T-cell (primary cell): ENCODE measurements at regions not wholly inside any gene's neighbourhood (a gene's known extent, or its start where the extent isn't known, plus 50 kb on each side); places are given as distances from the start of the nearest gene placed in this dataset.
A peak's percentile ranks its signal among the peaks of the same experiment; 100 is the strongest.

Experiments used
- ATAC-seq, 4 experiments: fragments of 200-7000 bp in 3 of 4; fragments of 150-1000 bp in 1 of 4; cut with Tn5 transposase; replicated peaks in 1 of 4; 1 replicate in 3 of 4; 2 replicates in 1 of 4; pipeline ENCODE4 v1.10.0; 2021; ENCODE audit warnings: moderate library complexity in 3 of 4, mild to moderate bottlenecking in 2 of 4, moderate number of reproducible peaks in 1 of 4
- CTCF ChIA-PET, 2 donors: fragments of 300-600 bp; sonication (Branson Sonifier 250); formaldehyde crosslinking; loops; one replicate each; lab custom pipeline; 2022; ENCODE audit warnings: antibody characterized with exemption in 2 of 2; lab: Charles Lee
- POLR2A ChIA-PET, 2 donors: fragments of 300-600 bp; sonication (Branson Sonifier 250); formaldehyde crosslinking; loops; one replicate each; lab custom pipeline; 2022; ENCODE audit warnings: antibody characterized with exemption in 2 of 2; lab: Charles Lee
- DNase-seq, 35 experiments: peaks; one replicate each; pipeline versions ENCODE4 v3.0.0 to v3.0.0-alpha.2; 2013 to 2023
- H3K27ac ChIP-seq: one replicate; pipeline ENCODE4 v1.5.1; 2013; ENCODE audit warnings: low read length
- H3K27me3 ChIP-seq, 2 experiments: replicated peaks in 1 of 2; 1 replicate in 1 of 2; 2 replicates in 1 of 2; pipeline versions ENCODE4 v1.6.1 to v1.7.0; 2013; ENCODE audit warnings: low read length in 1 of 2, mixed read lengths in 1 of 2; ENCODE audit not compliant: control insufficient read depth in 2 of 2, insufficient read depth in 2 of 2; ENCODE audit errors: extremely low read depth in 1 of 2
- H3K36me3 ChIP-seq, 2 donors: 1 replicate in 1 of 2; 2 replicates in 1 of 2; pipeline versions ENCODE4 v1.6.1 to v1.7.0; 2013; ENCODE audit warnings: low read length in 1 of 2; ENCODE audit not compliant: control insufficient read depth in 2 of 2, insufficient read depth in 1 of 2; ENCODE audit errors: extremely low read depth in 1 of 2
- H3K4me1 ChIP-seq, 2 experiments: 1 replicate in 1 of 2; 2 replicates in 1 of 2; pipeline versions ENCODE4 v1.6.1 to v1.7.0; 2013; ENCODE audit warnings: low read length in 2 of 2, mixed read lengths in 1 of 2; ENCODE audit not compliant: insufficient read depth in 2 of 2, control insufficient read depth in 1 of 2; ENCODE audit errors: extremely low read depth in 1 of 2
- H3K4me3 ChIP-seq, 2 donors: 1 replicate in 1 of 2; 2 replicates in 1 of 2; pipeline versions ENCODE4 v1.5.1 to v1.7.0; 2013; ENCODE audit warnings: mild to moderate bottlenecking in 2 of 2, low read length in 1 of 2, moderate library complexity in 1 of 2; ENCODE audit not compliant: control insufficient read depth in 1 of 2; ENCODE audit errors: extremely low read depth in 1 of 2
- H3K9me3 ChIP-seq: 2 replicates; pipeline ENCODE4 v1.7.0; 2013
- H3K27ac Mint-ChIP-seq, 2 donors: one replicate each; pipeline ENCODE4 v1.8.0; 2020 to 2021; ENCODE audit warnings: mild to moderate bottlenecking in 2 of 2, mixed read lengths in 2 of 2
- H3K27me3 Mint-ChIP-seq, 2 donors: one replicate each; pipeline ENCODE4 v1.8.0; 2021 to 2022; ENCODE audit warnings: mixed read lengths in 2 of 2
- H3K36me3 Mint-ChIP-seq: one replicate; pipeline ENCODE4 v1.8.0; 2021; ENCODE audit warnings: mixed read lengths
- H3K4me1 Mint-ChIP-seq, 3 donors: one replicate each; pipeline ENCODE4 v1.8.0; 2020 to 2022; ENCODE audit warnings: mixed read lengths in 3 of 3, mild to moderate bottlenecking in 1 of 3
- H3K4me3 Mint-ChIP-seq, 3 donors: one replicate each; pipeline ENCODE4 v1.8.0; 2020 to 2022; ENCODE audit warnings: mild to moderate bottlenecking in 3 of 3, mixed read lengths in 3 of 3, moderate library complexity in 3 of 3
- H3K9me3 Mint-ChIP-seq, 3 donors: one replicate each; pipeline ENCODE4 v1.8.0; 2020 to 2022; ENCODE audit warnings: mixed read lengths in 3 of 3
- WGBS: methylation state at CpG from one replicate; pipeline ENCODE4 v1.1.5; 2013; ENCODE audit warnings: missing lambda C conversion rate; ENCODE audit not compliant: insufficient coverage; 5-methylcytosine and 5-hydroxymethylcytosine counted together

GRCh38 chr6:169881398-169881797 is 130.0 kb downstream of the ERMARD start:
- POLR2A ChIA-PET: no interaction called here

GRCh38 chr6:169880516-169880915 is 129.1 kb downstream of the ERMARD start:
- no peaks in the 10 kb centered on the region for H3K4me1 Mint-ChIP-seq
- H3K27ac ChIP-seq: no peak overlapping the region
- no peaks in the 10 kb centered on the region for H3K9me3 ChIP-seq
- ChIA-PET CTCF (interaction anchor here in 1 of 2 donors (0.7 kb wide), 1 partner anchor 381 kb away, joined by 4 read pairs; no protein-coding TSS in a partner anchor), POLR2A (no interaction called here)
- DNase-seq (no peak), ATAC-seq (no peak)
- WGBS: 89% methylated on average over 3 of the region's 6 CpGs
- no peak overlapping the region for H3K4me3 ChIP-seq
- peaks cover 44 to 48% of the 10 kb centered on the region in 2 donors for H3K27me3 Mint-ChIP-seq
- peaks cover 0 to 5% of the 10 kb centered on the region in 2 experiments for H3K4me1 ChIP-seq
- H3K27me3 ChIP-seq: peaks cover 0 to 22% of the 10 kb centered on the region in 2 experiments
- no peaks in the 10 kb centered on the region for H3K36me3 ChIP-seq
- no peak overlapping the region for H3K4me3 Mint-ChIP-seq
- no peak overlapping the region for H3K27ac Mint-ChIP-seq
- H3K9me3 Mint-ChIP-seq: peaks cover 0 to 5% (median 0%) of the 10 kb centered on the region in 3 donors
- H3K36me3 Mint-ChIP-seq: no peaks in the 10 kb centered on the region

More at GRCh38 chr6:169881398-169881797, 130.0 kb downstream of the ERMARD start:
- Mint-ChIP-seq H3K27me3 (peaks cover 46 to 48% of the 10 kb centered on the region in 2 donors), H3K9me3 (peaks cover 0 to 5% (median 0%) of the 10 kb centered on the region in 3 donors), H3K4me1 (no peaks in the 10 kb centered on the region), H3K4me3 (no peak overlapping the region), H3K27ac (no peak overlapping the region), H3K36me3 (no peaks in the 10 kb centered on the region)
- H3K9me3 ChIP-seq: no peaks in the 10 kb centered on the region
- 87% methylated on average over 9 of the region's 10 CpGs for WGBS
- H3K36me3 ChIP-seq: no peaks in the 10 kb centered on the region
- CTCF ChIA-PET: interaction anchor here in 1 of 2 donors (0.7 kb wide), 1 partner anchor 382 kb away, joined by 4 read pairs; no protein-coding TSS in a partner anchor
- peaks cover 0 to 5% of the 10 kb centered on the region in 2 experiments for H3K4me1 ChIP-seq
- ATAC-seq (no peak), DNase-seq (no peak)
- no peak overlapping the region for H3K4me3 ChIP-seq
- peaks cover 0 to 24% of the 10 kb centered on the region in 2 experiments for H3K27me3 ChIP-seq
- no peak overlapping the region for H3K27ac ChIP-seq

- ATAC-seq (no peak), DNase-seq (no peak)
- Mint-ChIP-seq H3K4me3 (no peak overlapping the region), H3K36me3 (no peaks in the 10 kb centered on the region), H3K27me3 (peaks cover 0 to 13% of the 10 kb centered on the region in 2 donors), H3K27ac (no peak overlapping the region), H3K4me1 (peaks cover 4 to 12% (median 10%) of the 10 kb centered on the region in 3 donors), H3K9me3 (no peaks in the 10 kb centered on the region)
- WGBS: 96% methylated on average over 11 of the region's 11 CpGs
- POLR2A ChIA-PET: no interaction called here
- H3K4me1 ChIP-seq: peaks cover 4 to 24% of the 10 kb centered on the region in 2 experiments
- H3K9me3 ChIP-seq: no peaks in the 10 kb centered on the region
- H3K27me3 ChIP-seq: peaks cover 0 to 3% of the 10 kb centered on the region in 2 experiments
- no peaks in the 10 kb centered on the region for H3K36me3 ChIP-seq
- no peak overlapping the region for H3K4me3 ChIP-seq
- no peak overlapping the region for H3K27ac ChIP-seq
- CTCF ChIA-PET: no interaction called here
Measured at GRCh38 chr6:169869301-169869700, 117.9 kb downstream of the ERMARD start.

GRCh38 chr6:169868458-169868857 is 117.0 kb downstream of the ERMARD start:
- CTCF ChIA-PET: no interaction called here
- no peaks in the 10 kb centered on the region for H3K9me3 ChIP-seq
- Mint-ChIP-seq H3K36me3 (no peaks in the 10 kb centered on the region), H3K4me1 (peaks cover 4 to 12% (median 10%) of the 10 kb centered on the region in 3 donors), H3K9me3 (no peaks in the 10 kb centered on the region), H3K27me3 (peaks cover 0 to 18% of the 10 kb centered on the region in 2 donors), H3K4me3 (no peak overlapping the region), H3K27ac (peak overlapping the region; percentile 7 to 14)
- H3K4me1 ChIP-seq: peaks cover 4 to 24% of the 10 kb centered on the region in 2 experiments
- no peaks in the 10 kb centered on the region for H3K36me3 ChIP-seq
- DNase-seq (peak in 29 of 35 experiments; percentile 6 to 75 (median 49)), ATAC-seq (peak in 3 of 4 experiments; percentile 79 to 99 (median 90))
- no peak overlapping the region for H3K4me3 ChIP-seq
- POLR2A ChIA-PET: no interaction called here
- 15% methylated on average over 16 of the region's 19 CpGs for WGBS
- H3K27me3 ChIP-seq: peaks cover 0 to 3% of the 10 kb centered on the region in 2 experiments
- H3K27ac ChIP-seq: peak overlapping the region; percentile 35

- no peaks in the 10 kb centered on the region for H3K36me3 Mint-ChIP-seq
- peaks cover 0 to 20% of the 10 kb centered on the region in 2 donors for H3K27me3 Mint-ChIP-seq
- 90% methylated on average over 7 of the region's 12 CpGs for WGBS
- peaks cover 4 to 12% (median 10%) of the 10 kb centered on the region in 3 donors for H3K4me1 Mint-ChIP-seq
- Histone ChIP-seq H3K27me3 (peaks cover 0 to 5% of the 10 kb centered on the region in 2 experiments), H3K9me3 (no peaks in the 10 kb centered on the region), H3K36me3 (no peaks in the 10 kb centered on the region), H3K27ac (peak overlapping the region; percentile 35), H3K4me3 (no peak overlapping the region), H3K4me1 (peaks cover 6 to 24% of the 10 kb centered on the region in 2 experiments)
- ChIA-PET CTCF (no interaction called here), POLR2A (no interaction called here)
- ATAC-seq: no peak
- no peak for DNase-seq
- no peaks in the 10 kb centered on the region for H3K9me3 Mint-ChIP-seq
- no peak overlapping the region for H3K4me3 Mint-ChIP-seq
- peak overlapping the region; percentile 7 to 14 for H3K27ac Mint-ChIP-seq
Measured at GRCh38 chr6:169867751-169868191, 116.3 kb downstream of the ERMARD start.

- POLR2A ChIA-PET: no interaction called here
Measured at GRCh38 chr6:169866668-169867521, 115.5 kb downstream of the ERMARD start.

More at GRCh38 chr6:169866668-169867521, 115.5 kb downstream of the ERMARD start:
- no peak overlapping the region for H3K27ac ChIP-seq
- no peak for DNase-seq
- CTCF ChIA-PET: no interaction called here
- H3K9me3 ChIP-seq: no peaks in the 10 kb centered on the region
- Mint-ChIP-seq H3K4me3 (no peak overlapping the region), H3K27ac (no peak overlapping the region), H3K27me3 (peaks cover 0 to 19% of the 10 kb centered on the region in 2 donors), H3K9me3 (no peaks in the 10 kb centered on the region), H3K36me3 (no peaks in the 10 kb centered on the region), H3K4me1 (peaks cover 4 to 17% (median 15%) of the 10 kb centered on the region in 3 donors)
- no peak overlapping the region for H3K4me3 ChIP-seq
- H3K27me3 ChIP-seq: peaks cover 0 to 6% of the 10 kb centered on the region in 2 experiments
- 96% methylated on average over 12 of the region's 18 CpGs for WGBS
- H3K36me3 ChIP-seq: no peaks in the 10 kb centered on the region
- no peak for ATAC-seq
- peaks cover 12 to 28% of the 10 kb centered on the region in 2 experiments for H3K4me1 ChIP-seq
